Parathyroid adenoma (tissue), 2 donors: ENCODE measurements at regions not wholly inside any gene's neighbourhood (a gene's known extent, or its start where the extent isn't known, plus 50 kb on each side); places are given as distances from the start of the nearest gene placed in this dataset.
"Not testable (repeated sequence)": the region's sequence is repeated elsewhere in the genome, so short reads cannot be mapped to it uniquely, and the experiment has no call there.

Source experiments
- H2AFZ ChIP-seq: fragments of 300-600 bp; sonication (generic); one replicate; pipeline ENCODE4 v1.7.0; 2017; ENCODE audit warnings: antibody characterized with exemption, mild to moderate bottlenecking
- H3K27ac ChIP-seq: fragments of 300-600 bp; sonication (generic); one replicate; pipeline ENCODE4 v1.7.0; 2017
- H3K27me3 ChIP-seq: fragments of 300-600 bp; sonication (generic); one replicate; pipeline ENCODE4 v1.7.0; 2017; ENCODE audit warnings: low read length; ENCODE audit not compliant: control insufficient read depth, insufficient read depth
- H3K36me3 ChIP-seq: fragments of 300-600 bp; sonication (generic); one replicate; pipeline ENCODE4 v1.7.0; 2017; ENCODE audit warnings: low read length; ENCODE audit not compliant: control insufficient read depth, insufficient read depth
- H3K4me1 ChIP-seq: fragments of 300-600 bp; sonication (generic); one replicate; pipeline ENCODE4 v1.7.0; 2017; ENCODE audit warnings: control low read depth
- H3K4me2 ChIP-seq: fragments of 300-600 bp; sonication (generic); one replicate; pipeline ENCODE4 v1.7.0; 2017; ENCODE audit warnings: low read length
- H3K4me3 ChIP-seq: fragments of 300-600 bp; sonication (generic); one replicate; pipeline ENCODE4 v1.7.0; 2017; ENCODE audit warnings: low read depth, low read length
- H3K79me2 ChIP-seq: fragments of 300-600 bp; sonication (generic); one replicate; pipeline ENCODE4 v1.7.0; 2017; ENCODE audit warnings: control low read depth
- H3K9ac ChIP-seq: fragments of 300-600 bp; sonication (generic); one replicate; pipeline ENCODE4 v1.7.0; 2017; ENCODE audit warnings: mild to moderate bottlenecking
- H3K9me3 ChIP-seq: fragments of 300-600 bp; sonication (generic); one replicate; pipeline ENCODE4 v1.7.0; 2017; ENCODE audit warnings: low read length; ENCODE audit not compliant: control insufficient read depth
- TF ChIP-seq, protein P1 (sequence below): fragments of 300-600 bp; sonication (generic); IDR thresholded peaks from one replicate; pipeline ENCODE4 v1.7.0; 2017; ENCODE audit warnings: antibody characterized with exemption, mild to moderate bottlenecking
- donor health status: primary hyperparathyroidism.

DNA sequence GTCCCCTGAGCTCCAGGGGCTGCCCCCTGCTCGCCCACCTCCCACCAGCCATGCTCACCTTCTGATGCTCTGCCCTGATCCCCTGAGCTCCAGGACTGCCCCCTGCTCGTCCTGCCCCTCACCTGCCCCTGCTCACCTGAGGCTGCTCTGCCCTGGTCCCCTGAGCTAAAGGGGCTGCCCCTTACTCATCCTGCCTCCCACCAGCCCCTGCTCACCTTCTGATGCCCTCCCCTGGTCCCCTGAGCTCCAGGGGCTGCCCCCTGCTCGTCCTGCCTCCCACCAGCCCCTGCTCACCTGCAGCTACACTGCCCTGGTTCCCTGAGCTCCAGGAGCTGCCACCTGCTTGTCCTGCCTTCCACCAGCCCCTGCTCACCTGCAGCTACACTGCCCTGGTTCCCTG is 247.2 kb downstream of the TMEM121 start:
- Histone ChIP-seq H3K36me3 (no peaks in the 10 kb centered on the region), H2AFZ (no peak overlapping the region), H3K27ac (no peak overlapping the region), H3K9me3 (no peaks in the 10 kb centered on the region), H3K9ac (no peak overlapping the region), H3K4me1 (no peaks in the 10 kb centered on the region), H3K4me2 (no peak overlapping the region), H3K4me3 (no peak overlapping the region), H3K79me2 (no peaks in the 10 kb centered on the region), H3K27me3 (no peaks in the 10 kb centered on the region)
- TF ChIP-seq, protein P1, sequence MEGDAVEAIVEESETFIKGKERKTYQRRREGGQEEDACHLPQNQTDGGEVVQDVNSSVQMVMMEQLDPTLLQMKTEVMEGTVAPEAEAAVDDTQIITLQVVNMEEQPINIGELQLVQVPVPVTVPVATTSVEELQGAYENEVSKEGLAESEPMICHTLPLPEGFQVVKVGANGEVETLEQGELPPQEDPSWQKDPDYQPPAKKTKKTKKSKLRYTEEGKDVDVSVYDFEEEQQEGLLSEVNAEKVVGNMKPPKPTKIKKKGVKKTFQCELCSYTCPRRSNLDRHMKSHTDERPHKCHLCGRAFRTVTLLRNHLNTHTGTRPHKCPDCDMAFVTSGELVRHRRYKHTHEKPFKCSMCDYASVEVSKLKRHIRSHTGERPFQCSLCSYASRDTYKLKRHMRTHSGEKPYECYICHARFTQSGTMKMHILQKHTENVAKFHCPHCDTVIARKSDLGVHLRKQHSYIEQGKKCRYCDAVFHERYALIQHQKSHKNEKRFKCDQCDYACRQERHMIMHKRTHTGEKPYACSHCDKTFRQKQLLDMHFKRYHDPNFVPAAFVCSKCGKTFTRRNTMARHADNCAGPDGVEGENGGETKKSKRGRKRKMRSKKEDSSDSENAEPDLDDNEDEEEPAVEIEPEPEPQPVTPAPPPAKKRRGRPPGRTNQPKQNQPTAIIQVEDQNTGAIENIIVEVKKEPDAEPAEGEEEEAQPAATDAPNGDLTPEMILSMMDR, result no peak

DNA sequence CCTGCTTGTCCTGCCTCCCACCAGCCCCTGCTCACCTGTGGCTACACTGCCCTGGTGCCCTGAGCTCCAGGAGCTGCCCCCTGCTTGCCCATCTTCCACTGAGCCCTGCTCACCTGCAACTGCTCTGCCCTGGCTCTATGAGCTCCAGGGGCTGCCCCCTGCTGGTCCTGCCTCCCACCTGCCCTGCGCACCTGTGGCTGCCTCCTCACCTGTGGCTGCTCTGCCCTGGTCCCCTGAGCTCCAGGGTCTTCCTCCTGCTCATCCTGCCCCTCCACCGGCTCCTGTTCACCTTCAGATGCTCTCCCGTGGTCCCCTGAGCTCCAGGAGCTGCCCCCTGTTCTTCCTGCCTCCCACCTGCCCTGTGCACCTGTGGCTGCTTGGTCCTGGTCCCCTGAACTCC is 247.6 kb downstream of the TMEM121 start:
- H3K27ac ChIP-seq, result no peak overlapping the region
- H3K9ac ChIP-seq, result no peak overlapping the region
- no peak overlapping the region for H3K4me2 ChIP-seq
- no peaks in the 10 kb centered on the region for H3K36me3 ChIP-seq
- no peak overlapping the region for H3K4me3 ChIP-seq
- no peak overlapping the region for H2AFZ ChIP-seq
- no peaks in the 10 kb centered on the region for H3K27me3 ChIP-seq
- no peaks in the 10 kb centered on the region for H3K4me1 ChIP-seq
- H3K9me3 ChIP-seq, result no peaks in the 10 kb centered on the region
- TF ChIP-seq, protein P1, result no peak
- no peaks in the 10 kb centered on the region for H3K79me2 ChIP-seq

DNA sequence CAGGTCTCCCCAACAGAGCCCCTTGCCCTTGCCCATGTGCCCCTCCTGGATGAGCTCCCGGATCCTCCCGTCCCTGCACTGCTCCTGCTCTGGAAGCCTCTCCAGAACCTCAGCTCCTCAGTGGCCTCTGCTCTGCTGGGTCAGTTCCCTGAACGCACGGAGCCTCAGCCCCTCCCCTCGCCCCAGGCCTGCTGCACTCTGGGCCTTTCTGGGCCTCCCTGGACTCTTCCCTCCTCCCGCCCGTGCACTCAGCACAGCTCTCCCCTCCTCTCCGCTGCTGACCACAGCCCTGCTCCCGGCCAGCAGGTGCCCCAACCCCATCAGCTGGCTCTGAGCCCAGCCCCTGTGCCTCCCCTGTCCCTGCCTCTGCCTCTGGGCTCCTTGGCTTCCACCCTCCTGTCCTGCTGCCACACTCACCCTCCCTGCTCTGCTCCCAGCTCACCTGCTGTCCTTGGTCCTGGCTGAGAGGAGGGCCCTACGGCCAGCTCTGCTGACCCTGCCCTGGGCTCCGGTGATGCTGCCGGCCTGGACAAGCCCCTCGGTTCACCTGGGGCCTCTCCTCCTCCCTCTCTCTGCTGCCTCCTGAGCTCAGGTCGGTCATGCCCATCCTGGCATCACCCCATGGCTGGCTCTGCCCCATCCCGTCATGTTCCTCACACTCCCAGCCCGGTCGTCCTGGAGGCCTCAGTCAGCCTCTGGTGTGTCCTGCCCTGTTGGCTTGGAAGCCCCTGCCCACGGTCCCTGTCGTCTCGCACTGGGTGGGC is 248.4 kb downstream of the TMEM121 start:
- not testable (repeated sequence) for H3K4me2 ChIP-seq, H3K9me3 ChIP-seq, H3K9ac ChIP-seq, H3K36me3 ChIP-seq, H3K79me2 ChIP-seq, H3K4me1 ChIP-seq, H2AFZ ChIP-seq, H3K4me3 ChIP-seq, H3K27ac ChIP-seq, H3K27me3 ChIP-seq

DNA sequence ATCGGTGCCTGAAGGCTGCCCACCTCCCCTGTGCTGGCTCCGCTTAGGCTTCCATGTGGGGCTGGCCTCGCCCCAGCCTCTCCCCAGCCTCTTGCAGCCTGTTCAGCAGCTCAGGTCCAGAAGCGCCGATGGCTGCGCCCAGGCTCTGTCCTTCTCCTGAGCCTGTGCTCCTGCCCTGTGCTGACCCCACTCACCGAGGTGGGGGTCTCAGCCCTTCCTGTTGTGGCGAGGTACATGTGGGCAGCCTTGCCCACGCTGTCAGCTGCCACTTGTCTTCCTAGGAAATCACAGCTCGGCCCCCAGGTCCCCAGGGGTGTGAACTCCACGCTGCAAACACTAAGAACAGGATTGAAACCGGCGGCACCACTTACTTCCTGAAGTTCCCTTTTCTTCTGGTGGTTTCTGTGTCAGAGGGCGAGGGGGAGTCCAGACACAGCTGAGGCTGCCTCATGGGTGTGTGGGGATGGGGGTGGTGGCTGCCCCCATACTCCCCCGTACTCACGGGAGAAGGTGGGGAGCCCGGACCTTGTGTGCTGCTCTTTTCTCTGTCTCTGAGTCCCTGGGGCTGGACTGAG is 249.1 kb downstream of the TMEM121 start:
- not testable (repeated sequence) for H2AFZ ChIP-seq

DNA sequence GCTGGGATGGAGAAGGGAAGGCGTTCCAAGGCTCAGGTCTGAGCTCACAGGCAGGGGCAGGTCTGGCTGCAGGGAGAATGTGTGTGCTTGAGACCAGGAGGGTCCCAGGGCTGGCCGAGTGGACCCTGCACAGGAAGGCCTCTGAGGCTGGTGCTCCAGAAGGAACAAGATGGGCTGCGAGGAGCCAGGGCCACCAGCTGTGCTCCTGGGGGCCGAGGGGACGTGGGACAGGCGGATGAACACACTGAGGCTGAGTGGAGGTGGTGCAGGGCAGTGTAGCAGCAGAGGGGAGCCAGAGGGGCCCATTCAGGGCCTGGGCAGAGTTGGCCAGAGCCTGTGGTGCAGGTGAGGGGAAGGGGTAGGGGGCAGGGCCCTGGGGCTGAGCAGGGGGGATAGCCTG is 249.7 kb downstream of the TMEM121 start:
- not testable (repeated sequence) for H3K36me3 ChIP-seq, H3K4me2 ChIP-seq, H3K9ac ChIP-seq, H3K27me3 ChIP-seq, H3K4me1 ChIP-seq, H2AFZ ChIP-seq, H3K4me3 ChIP-seq, H3K79me2 ChIP-seq, H3K27ac ChIP-seq, H3K9me3 ChIP-seq

More for the DNA sequence above, 249.1 kb downstream of the TMEM121 start:
- H3K79me2 ChIP-seq, H3K36me3 ChIP-seq, H3K9me3 ChIP-seq, H3K27ac ChIP-seq, H3K9ac ChIP-seq, H3K27me3 ChIP-seq, H3K4me3 ChIP-seq, H3K4me1 ChIP-seq, H3K4me2 ChIP-seq: not testable (repeated sequence)

DNA sequence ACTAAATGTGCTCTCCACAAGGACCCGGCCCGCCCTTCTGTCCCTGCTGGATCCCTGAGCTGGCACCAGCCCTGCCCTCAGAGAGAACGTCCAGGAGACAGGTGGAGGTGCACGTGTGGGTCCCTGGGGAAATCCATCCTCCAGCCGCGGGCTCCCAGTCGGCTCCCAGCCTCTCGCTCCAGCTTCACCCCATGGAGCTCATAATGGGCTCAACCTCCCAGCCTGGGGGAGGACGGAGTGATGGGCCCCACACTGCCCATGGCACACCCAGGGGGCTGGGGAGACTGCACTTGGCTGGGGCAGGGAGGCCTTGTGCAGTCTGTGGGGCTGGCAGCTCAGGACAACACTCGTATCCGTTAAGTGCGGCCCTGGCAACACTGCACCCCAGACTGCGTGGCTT is 250.5 kb downstream of the TMEM121 start:
- Histone ChIP-seq H3K27me3 (no peaks in the 10 kb centered on the region), H3K79me2 (no peaks in the 10 kb centered on the region), H3K4me3 (no peak overlapping the region), H3K4me2 (no peak overlapping the region), H3K4me1 (no peaks in the 10 kb centered on the region), H3K9me3 (no peaks in the 10 kb centered on the region), H3K9ac (no peak overlapping the region), H3K27ac (no peak overlapping the region), H3K36me3 (no peaks in the 10 kb centered on the region), H2AFZ (no peak overlapping the region)
- TF ChIP-seq, protein P1, result no peak
